IPS-15b (cell line): ENCODE measurements at regions not wholly inside any gene's neighbourhood (a gene's known extent, or its start where the extent isn't known, plus 50 kb on each side); places are given as distances from the start of the nearest gene placed in this dataset.

ENCODE experiments used
- H3K27me3 ChIP-seq: one replicate; pipeline ENCODE4 v1.6.1; 2013; ENCODE audit warnings: low read length; ENCODE audit not compliant: control insufficient read depth, insufficient read depth
- H3K36me3 ChIP-seq: one replicate; pipeline ENCODE4 v1.6.1; 2013; ENCODE audit warnings: low read length; ENCODE audit not compliant: control insufficient read depth, insufficient read depth
- H3K4me1 ChIP-seq: one replicate; pipeline ENCODE4 v1.6.1; 2013; ENCODE audit warnings: mild to moderate bottlenecking, low read length; ENCODE audit not compliant: control insufficient read depth, insufficient read depth
- H3K4me3 ChIP-seq: one replicate; pipeline ENCODE4 v1.5.1; 2013; ENCODE audit warnings: low read depth, low read length
- H3K9ac ChIP-seq: one replicate; pipeline ENCODE4 v1.6.1; 2013; ENCODE audit warnings: low read depth, mild to moderate bottlenecking, low read length
- H3K9me3 ChIP-seq: one replicate; pipeline ENCODE4 v1.6.1; 2013; ENCODE audit warnings: mild to moderate bottlenecking, low read length; ENCODE audit not compliant: control insufficient read depth, insufficient read depth

DNA sequence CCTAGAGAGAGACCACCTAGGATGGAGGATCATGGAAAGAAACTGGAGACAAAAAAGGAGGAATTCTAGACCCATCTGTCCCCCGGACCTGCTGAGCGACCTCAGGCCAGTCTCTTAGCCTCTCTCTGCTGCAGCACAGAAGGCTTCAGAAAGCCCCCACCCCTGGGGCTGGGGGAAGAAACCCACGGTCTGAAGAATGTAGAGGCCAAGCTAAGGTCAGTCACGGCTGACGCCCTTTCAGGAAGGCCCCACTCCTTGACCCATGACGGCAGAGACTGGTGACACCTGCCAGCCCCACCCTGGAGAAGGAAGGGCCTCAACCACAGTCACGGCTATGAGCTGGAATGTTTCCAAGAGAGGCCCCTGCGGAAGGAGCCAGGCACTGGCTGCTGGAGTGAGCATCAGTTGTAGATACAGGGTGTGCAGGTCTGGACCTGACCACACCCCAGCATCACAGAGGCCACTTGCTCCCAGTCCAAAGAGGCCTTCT is 120.5 kb upstream of the BOD1 start:
- no peaks in the 10 kb centered on the region for H3K9me3 ChIP-seq
- no peak overlapping the region for H3K4me3 ChIP-seq
- H3K9ac ChIP-seq, result no peak overlapping the region
- H3K27me3 ChIP-seq, result no peaks in the 10 kb centered on the region
- no peaks in the 10 kb centered on the region for H3K4me1 ChIP-seq
- no peaks in the 10 kb centered on the region for H3K36me3 ChIP-seq

- Histone ChIP-seq H3K4me3 (no peak overlapping the region), H3K9ac (no peak overlapping the region), H3K36me3 (no peaks in the 10 kb centered on the region), H3K4me1 (peaks cover 2% of the 10 kb centered on the region), H3K27me3 (no peaks in the 10 kb centered on the region), H3K9me3 (no peaks in the 10 kb centered on the region)
Observed at GRCh38 chr5:173739741-173740140, 123.3 kb upstream of the BOD1 start.

DNA sequence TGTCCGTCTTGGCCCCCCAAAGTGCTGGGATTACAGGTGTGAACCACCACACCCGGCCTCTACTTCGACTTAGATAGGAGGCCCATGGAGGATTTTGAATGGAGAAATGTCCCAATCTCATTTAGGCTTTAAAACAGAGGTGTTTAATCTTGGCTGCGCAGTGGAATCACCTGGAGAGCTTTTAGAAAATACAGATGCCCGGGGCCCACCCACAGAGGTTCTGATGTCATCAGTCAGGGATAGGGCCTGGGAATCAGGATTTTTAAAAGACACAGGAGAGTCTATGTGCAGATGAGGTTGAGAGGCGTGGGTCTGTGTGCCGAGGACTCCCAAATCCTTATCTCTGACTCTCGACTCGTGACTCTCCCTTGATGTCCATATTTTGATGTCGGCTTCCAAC is 124.0 kb upstream of the BOD1 start:
- Histone ChIP-seq H3K9ac (no peak overlapping the region), H3K9me3 (no peaks in the 10 kb centered on the region), H3K4me3 (no peak overlapping the region), H3K27me3 (no peaks in the 10 kb centered on the region), H3K36me3 (no peaks in the 10 kb centered on the region), H3K4me1 (peaks cover 7% of the 10 kb centered on the region)

GRCh38 chr5:173741087-173741486 is 124.6 kb upstream of the BOD1 start:
- Histone ChIP-seq H3K4me1 (peaks cover 14% of the 10 kb centered on the region), H3K9me3 (no peaks in the 10 kb centered on the region), H3K27me3 (no peaks in the 10 kb centered on the region), H3K9ac (no peak overlapping the region), H3K4me3 (no peak overlapping the region), H3K36me3 (no peaks in the 10 kb centered on the region)

DNA sequence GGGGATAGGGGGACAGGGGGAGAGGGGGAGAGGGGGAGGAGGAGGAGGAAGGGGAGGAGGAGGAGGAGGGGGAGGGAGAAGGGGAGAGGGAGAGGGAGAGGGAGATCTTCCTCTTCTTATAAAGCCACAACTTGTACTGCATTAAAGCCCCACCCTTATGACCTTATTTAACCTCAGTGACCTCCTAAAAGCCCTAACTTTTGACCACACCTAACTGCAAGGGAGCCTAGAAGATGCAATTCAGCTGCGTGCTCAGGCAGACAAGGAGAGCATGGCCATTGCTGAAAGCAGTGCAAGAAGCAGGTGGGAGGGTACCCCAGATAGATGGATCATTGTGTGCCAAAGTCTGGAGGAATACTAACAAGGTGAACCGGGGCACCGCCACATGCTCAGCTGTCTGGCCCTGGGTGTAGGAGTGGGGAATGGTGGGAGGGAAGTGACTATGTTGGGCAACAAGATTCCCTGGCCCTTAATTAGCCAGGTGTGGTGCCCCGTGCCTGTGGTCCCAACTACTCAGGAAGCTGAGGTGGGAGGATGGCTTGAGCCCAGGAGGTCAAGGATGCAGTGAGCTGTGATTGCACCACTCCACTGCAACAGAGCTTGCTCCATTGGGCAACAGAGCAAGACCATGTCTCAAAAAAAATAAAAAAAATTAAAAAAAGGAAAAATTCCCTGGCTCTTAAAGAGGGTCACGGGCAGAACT is 125.4 kb upstream of the BOD1 start:
- Histone ChIP-seq H3K9me3 (no peaks in the 10 kb centered on the region), H3K4me1 (peaks cover 19% of the 10 kb centered on the region), H3K4me3 (no peak overlapping the region), H3K9ac (no peak overlapping the region), H3K27me3 (no peaks in the 10 kb centered on the region), H3K36me3 (no peaks in the 10 kb centered on the region)

- Histone ChIP-seq H3K4me3 (no peak overlapping the region), H3K4me1 (peaks cover 19% of the 10 kb centered on the region), H3K27me3 (no peaks in the 10 kb centered on the region), H3K9me3 (no peaks in the 10 kb centered on the region), H3K36me3 (no peaks in the 10 kb centered on the region), H3K9ac (no peak overlapping the region)
Observed at GRCh38 chr5:173742432-173742816, 126.0 kb upstream of the BOD1 start.

GRCh38 chr5:173743641-173744343 is 127.3 kb upstream of the BOD1 start:
- peaks cover 24% of the 10 kb centered on the region for H3K4me1 ChIP-seq
- no peak overlapping the region for H3K4me3 ChIP-seq
- no peaks in the 10 kb centered on the region for H3K36me3 ChIP-seq
- no peaks in the 10 kb centered on the region for H3K9me3 ChIP-seq
- no peaks in the 10 kb centered on the region for H3K27me3 ChIP-seq
- no peak overlapping the region for H3K9ac ChIP-seq

GRCh38 chr5:173744551-173744950 is 128.1 kb upstream of the BOD1 start:
- H3K4me1 ChIP-seq, result peaks cover 24% of the 10 kb centered on the region
- no peaks in the 10 kb centered on the region for H3K36me3 ChIP-seq
- H3K9ac ChIP-seq, result no peak overlapping the region
- no peak overlapping the region for H3K4me3 ChIP-seq
- H3K9me3 ChIP-seq, result no peaks in the 10 kb centered on the region
- H3K27me3 ChIP-seq, result no peaks in the 10 kb centered on the region

DNA sequence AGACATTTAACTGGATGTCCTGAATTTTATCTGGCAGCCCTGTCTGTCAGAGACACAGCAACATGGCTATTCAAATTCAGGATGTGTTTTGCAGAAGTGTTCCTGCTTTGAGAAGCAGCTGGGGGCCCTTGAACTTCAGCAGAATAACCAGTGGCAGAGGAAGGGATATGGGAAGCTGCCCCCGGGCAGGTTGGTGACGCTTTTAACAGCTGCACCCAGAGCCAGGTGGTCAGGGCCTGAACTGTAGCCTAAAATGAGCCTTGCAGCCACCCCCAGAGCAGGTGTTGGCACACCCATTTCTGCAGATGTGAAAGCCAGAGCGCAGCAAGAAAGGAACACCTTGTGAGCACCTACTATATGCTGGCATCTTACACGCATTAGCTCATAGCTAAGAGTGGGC is 128.7 kb upstream of the BOD1 start:
- Histone ChIP-seq H3K9me3 (no peaks in the 10 kb centered on the region), H3K27me3 (no peaks in the 10 kb centered on the region), H3K4me1 (peaks cover 24% of the 10 kb centered on the region), H3K4me3 (no peak overlapping the region), H3K36me3 (no peaks in the 10 kb centered on the region), H3K9ac (no peak overlapping the region)

GRCh38 chr5:173745557-173745956 is 129.1 kb upstream of the BOD1 start:
- H3K4me1 ChIP-seq, result peaks cover 24% of the 10 kb centered on the region

DNA sequence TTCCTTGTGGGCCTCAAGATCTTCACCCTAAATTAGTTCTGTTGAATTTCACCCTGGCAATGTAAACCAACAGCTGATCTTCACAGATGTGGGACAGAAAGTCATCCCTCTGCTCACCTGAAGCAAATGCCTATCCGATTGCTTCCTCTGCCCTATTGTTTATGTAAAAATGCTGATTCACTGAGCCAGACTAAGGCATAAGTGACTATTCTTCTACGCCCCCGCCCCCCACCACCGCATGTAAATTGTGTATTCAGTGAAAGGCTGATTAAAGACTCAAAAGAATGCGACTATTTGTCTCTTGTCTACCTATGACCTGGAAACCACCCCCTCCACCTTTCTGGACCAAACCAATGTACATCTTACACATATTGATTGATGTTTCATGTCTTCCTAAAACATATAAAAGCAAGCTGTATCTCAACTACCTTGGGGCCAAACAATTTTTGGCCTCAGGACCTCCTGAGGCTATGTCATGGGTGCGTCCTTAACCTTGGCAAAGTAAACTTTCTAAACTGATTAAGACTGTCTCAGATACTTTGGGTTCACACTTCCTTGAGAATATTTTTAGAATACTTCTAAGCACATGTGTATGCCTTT is 129.7 kb upstream of the BOD1 start:
- no peaks in the 10 kb centered on the region for H3K27me3 ChIP-seq

More at GRCh38 chr5:173745557-173745956, 129.1 kb upstream of the BOD1 start:
- Histone ChIP-seq H3K9me3 (no peaks in the 10 kb centered on the region), H3K9ac (no peak overlapping the region), H3K36me3 (no peaks in the 10 kb centered on the region), H3K4me3 (no peak overlapping the region), H3K27me3 (no peaks in the 10 kb centered on the region)

DNA sequence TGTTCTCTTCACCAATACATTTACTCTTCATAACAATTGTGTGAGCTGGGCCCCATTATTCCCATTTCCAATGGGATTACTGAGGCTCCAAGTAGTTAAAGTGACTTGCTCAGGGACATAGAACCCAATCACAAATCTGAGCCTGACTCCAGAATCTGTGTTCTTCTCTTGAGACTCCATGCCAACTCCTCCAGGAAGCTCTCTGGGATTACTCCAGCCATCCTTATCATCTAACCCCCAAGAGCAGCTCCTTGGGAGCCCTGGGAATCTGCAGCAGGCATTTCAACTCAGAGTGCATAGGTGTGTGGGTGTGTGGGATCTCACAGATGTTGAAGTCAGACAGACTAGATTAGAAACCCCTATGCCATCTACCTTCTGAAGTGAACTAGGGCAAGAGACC is 131.4 kb upstream of the BOD1 start:
- H3K36me3 ChIP-seq, result no peaks in the 10 kb centered on the region
- H3K4me1 ChIP-seq, result peaks cover 24% of the 10 kb centered on the region
- no peaks in the 10 kb centered on the region for H3K27me3 ChIP-seq
- no peak overlapping the region for H3K4me3 ChIP-seq
- no peak overlapping the region for H3K9ac ChIP-seq
- no peaks in the 10 kb centered on the region for H3K9me3 ChIP-seq

More for the DNA sequence above, 129.7 kb upstream of the BOD1 start:
- no peaks in the 10 kb centered on the region for H3K36me3 ChIP-seq
- H3K9me3 ChIP-seq, result no peaks in the 10 kb centered on the region
- H3K9ac ChIP-seq, result no peak overlapping the region
- peaks cover 24% of the 10 kb centered on the region for H3K4me1 ChIP-seq
- H3K4me3 ChIP-seq, result no peak overlapping the region
